HG03442 (cell line): ENCODE measurements at regions not wholly inside any gene's neighbourhood (a gene's known extent, or its start where the extent isn't known, plus 50 kb on each side); places are given as distances from the start of the nearest gene placed in this dataset.
"Not testable (repeated sequence)": the region's sequence is repeated elsewhere in the genome, so short reads cannot be mapped to it uniquely, and the experiment has no call there.

Source experiments
- ATAC-seq: cut with Tn5 transposase; IDR thresholded peaks from one replicate; pipeline ENCODE4 v1.9.1; 2021; ENCODE audit warnings: mild to moderate bottlenecking, moderate library complexity; ENCODE audit not compliant: unreplicated experiment

DNA sequence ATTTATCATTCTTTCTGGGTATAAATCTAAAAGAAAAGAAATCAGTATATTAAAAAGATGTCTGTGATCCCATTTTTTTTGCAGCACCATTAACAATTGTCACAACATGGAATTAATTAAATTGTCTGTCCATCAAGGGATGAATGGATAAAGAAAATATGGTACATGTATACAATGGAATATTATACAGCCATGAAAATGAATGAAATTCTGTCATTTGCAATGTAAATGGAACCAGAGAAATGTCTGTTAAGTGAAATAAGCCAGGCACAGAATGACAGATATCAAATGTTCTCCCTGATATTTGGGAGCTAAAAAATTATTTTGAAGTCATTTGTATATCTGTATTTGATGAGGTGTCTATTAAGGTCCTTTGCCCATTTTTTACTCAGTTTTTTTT lies 77.1 kb upstream of the NDST4 start:
- ATAC-seq: no peak

GRCh38 chr4:115187136-115187535 lies 73.7 kb upstream of the NDST4 start:
- ATAC-seq: no peak

- not testable (repeated sequence) for ATAC-seq
These were observed 66.1 kb upstream of the NDST4 start for GRCh38 chr4:115179438-115180062.

- not testable (repeated sequence) for ATAC-seq
These were observed 65.3 kb upstream of the NDST4 start for GRCh38 chr4:115178687-115179086.

- ATAC-seq: no peak
These were observed 57.8 kb upstream of the NDST4 start for GRCh38 chr4:115171220-115171619.

DNA sequence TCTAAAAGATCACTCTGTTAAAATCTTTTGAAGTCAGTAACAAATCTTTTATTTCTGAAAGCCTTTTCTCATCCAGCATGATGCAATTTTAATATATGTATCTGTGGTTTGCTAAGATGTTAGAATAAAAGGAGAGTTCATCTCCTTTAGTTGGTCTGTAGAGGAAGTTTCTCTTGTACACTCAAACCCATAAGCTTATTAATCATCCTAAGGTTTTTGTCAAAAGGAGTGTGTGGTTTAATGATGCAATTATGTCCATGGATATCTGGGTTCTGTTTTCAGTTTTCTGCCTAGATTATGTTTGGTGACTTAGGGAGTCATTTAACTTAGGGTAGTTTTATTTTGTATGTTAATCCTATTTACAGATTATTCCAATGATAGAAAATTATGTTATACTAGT lies 52.1 kb upstream of the NDST4 start:
- ATAC-seq: no peak
